Neural cell (in vitro differentiated cells): ENCODE measurements at regions not wholly inside any gene's neighbourhood (a gene's known extent, or its start where the extent isn't known, plus 50 kb on each side); places are given as distances from the start of the nearest gene placed in this dataset.

Source experiments
- CTCF ChIP-seq: fragments of 450-650 bp; IDR thresholded peaks from 2 replicates; pipeline ENCODE4 v1.5.1; 2014; ENCODE audit warnings: antibody characterized with exemption, mild to moderate bottlenecking, moderate library complexity; ENCODE audit not compliant: poor library complexity, severe bottlenecking
- EP300 ChIP-seq: fragments of 450-650 bp; conservative IDR thresholded peaks from 2 replicates; pipeline ENCODE4 v1.6.1; 2014; ENCODE audit warnings: antibody characterized with exemption, mild to moderate bottlenecking, moderate library complexity; ENCODE audit not compliant: poor library complexity, severe bottlenecking
- EZH2 ChIP-seq: fragments of 200-600, 300-800 bp; shearing (Covaris generic), sonication (generic); IDR thresholded peaks from 2 replicates; pipeline ENCODE4 v1.6.1; 2014; ENCODE audit warnings: antibody characterized with exemption, low read length, borderline replicate concordance, mild to moderate bottlenecking; ENCODE audit not compliant: insufficient read depth, poor library complexity, severe bottlenecking
- POLR2AphosphoS5 ChIP-seq: IDR thresholded peaks from 2 replicates; pipeline ENCODE4 v1.6.1; 2012
- RAD21 ChIP-seq: fragments of 450-650 bp; conservative IDR thresholded peaks from 2 replicates; pipeline ENCODE4 v1.6.1; 2014; ENCODE audit warnings: antibody characterized with exemption, mild to moderate bottlenecking, moderate library complexity
- REST ChIP-seq: IDR thresholded peaks from 2 replicates; pipeline ENCODE4 v1.6.1; 2012; ENCODE audit warnings: borderline replicate concordance
- SMC3 ChIP-seq: fragments of 450-650 bp; conservative IDR thresholded peaks from 2 replicates; pipeline ENCODE4 v1.6.1; 2014; ENCODE audit warnings: antibody characterized with exemption, mild to moderate bottlenecking, moderate library complexity; ENCODE audit not compliant: poor library complexity

- TF ChIP-seq CTCF (no peak), RAD21 (no peak), EZH2 (no peak), EP300 (no peak), REST (no peak), POLR2AphosphoS5 (no peak), SMC3 (peak; percentile 20)
Measured at GRCh38 chr20:60453388-60454246, 495.4 kb downstream of the CDH26 start.
